Smooth muscle cell (in vitro differentiated cells): ENCODE measurements at regions not wholly inside any gene's neighbourhood (a gene's known extent, or its start where the extent isn't known, plus 50 kb on each side); places are given as distances from the start of the nearest gene placed in this dataset.

Experiments
- DNase-seq: peaks from one replicate; lab custom pipeline; 2025; ENCODE audit not compliant: unreplicated experiment; lab: John Stamatoyannopoulos, UW
- H2AFZ ChIP-seq: fragments of 200-600 bp; sonication (generic); 2 replicates; pipeline ENCODE4 v1.6.0; 2016; ENCODE audit warnings: antibody characterized with exemption, low read depth, mild to moderate bottlenecking
- H3F3A ChIP-seq: fragments of 200-600 bp; sonication (generic); 2 replicates; pipeline ENCODE4 v1.6.0; 2017; ENCODE audit warnings: antibody characterized with exemption, low read depth
- H3K27ac ChIP-seq: fragments of 200-600 bp; sonication (generic); 2 replicates; pipeline ENCODE4 v1.5.1; 2016; ENCODE audit warnings: low read depth, mild to moderate bottlenecking
- H3K27me3 ChIP-seq: fragments of 200-600 bp; sonication (generic); 2 replicates; pipeline ENCODE4 v1.6.1; 2016; ENCODE audit warnings: low read depth, mild to moderate bottlenecking
- H3K36me3 ChIP-seq: fragments of 200-600 bp; sonication (generic); 2 replicates; pipeline ENCODE4 v1.5.1; 2016; ENCODE audit warnings: low read depth
- H3K4me1 ChIP-seq: fragments of 200-600 bp; sonication (generic); 2 replicates; pipeline ENCODE4 v1.5.1; 2016; ENCODE audit warnings: low read depth
- H3K4me2 ChIP-seq: fragments of 200-600 bp; sonication (generic); 2 replicates; pipeline ENCODE4 v1.6.0; 2016; ENCODE audit warnings: mild to moderate bottlenecking
- H3K4me3 ChIP-seq: fragments of 200-600 bp; sonication (generic); 2 replicates; pipeline ENCODE4 v1.5.1; 2016; ENCODE audit warnings: mild to moderate bottlenecking
- H3K79me2 ChIP-seq: fragments of 200-600 bp; sonication (generic); 2 replicates; pipeline ENCODE4 v1.6.0; 2016; ENCODE audit warnings: low read depth, mild to moderate bottlenecking
- H3K9ac ChIP-seq: fragments of 200-600 bp; sonication (generic); 2 replicates; pipeline ENCODE4 v1.6.0; 2016; ENCODE audit warnings: low read depth
- H3K9me3 ChIP-seq: fragments of 200-600 bp; sonication (generic); replicated peaks from 2 replicates; pipeline ENCODE4 v1.5.1; 2016; ENCODE audit warnings: low read depth
- H4K20me1 ChIP-seq: fragments of 200-600 bp; sonication (generic); 2 replicates; pipeline ENCODE4 v1.6.0; 2016; ENCODE audit warnings: low read depth
- CTCF ChIP-seq: fragments of 200-600 bp; sonication (generic); IDR thresholded peaks from 2 replicates; pipeline ENCODE4 v1.5.1; 2017; ENCODE audit warnings: borderline replicate concordance, mild to moderate bottlenecking, antibody characterized with exemption; ENCODE audit not compliant: insufficient read depth, poor library complexity, severe bottlenecking
- WGBS: methylation state at CpG from one replicate; pipeline ENCODE4 v1.1.7; 2016; ENCODE audit warnings: low lambda C conversion rate; 5-methylcytosine and 5-hydroxymethylcytosine counted together

DNA sequence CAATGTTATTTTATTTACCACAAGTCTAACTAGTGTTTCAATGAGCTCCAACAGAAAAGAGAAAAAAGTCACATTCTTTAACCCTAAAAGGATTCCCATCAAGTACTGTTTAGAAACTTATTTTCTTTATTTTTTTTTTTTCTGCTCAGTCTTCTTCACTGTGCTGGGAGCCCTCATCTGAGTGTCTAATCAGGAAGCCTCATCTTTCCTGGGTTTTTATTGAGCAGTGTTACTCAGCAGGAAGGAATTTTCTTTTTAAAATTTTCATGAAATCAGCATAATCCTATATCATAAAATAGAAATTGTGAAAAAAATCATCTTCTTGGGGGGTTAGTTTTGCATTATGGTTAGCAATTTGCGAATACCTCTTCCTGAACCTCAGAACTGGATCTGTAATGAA lies 453.8 kb downstream of the CDH2 start:
- H3K79me2 ChIP-seq, result no peaks in the 10 kb centered on the region
- no peaks in the 10 kb centered on the region for H3K27me3 ChIP-seq
- H3K36me3 ChIP-seq, result no peaks in the 10 kb centered on the region
- H3F3A ChIP-seq, result peaks cover 3% of the 10 kb centered on the region
- no peaks in the 10 kb centered on the region for H4K20me1 ChIP-seq
- H3K4me1 ChIP-seq, result peaks cover 11% of the 10 kb centered on the region
- no peak for TF ChIP-seq CTCF
- H3K27ac ChIP-seq, result peak overlapping the region; percentile 42
- no peak for DNase-seq
- no peak overlapping the region for H3K4me3 ChIP-seq
- H2AFZ ChIP-seq, result peak overlapping the region; percentile 75
- no peak overlapping the region for H3K9ac ChIP-seq
- peaks cover 2% of the 10 kb centered on the region for H3K9me3 ChIP-seq
- peak overlapping the region; percentile 66 for H3K4me2 ChIP-seq
- WGBS, result 74% methylated on average over 1 of the region's 1 CpG

- H3F3A ChIP-seq, result peaks cover 3% of the 10 kb centered on the region
- DNase-seq, result no peak
- H3K27me3 ChIP-seq, result no peaks in the 10 kb centered on the region
- WGBS, result 87% methylated on average over 6 of the region's 6 CpGs
- H2AFZ ChIP-seq, result no peak overlapping the region
- no peak for TF ChIP-seq CTCF
- no peak overlapping the region for H3K4me2 ChIP-seq
- no peak overlapping the region for H3K27ac ChIP-seq
- H3K9me3 ChIP-seq, result no peaks in the 10 kb centered on the region
- H3K4me1 ChIP-seq, result peaks cover 14% of the 10 kb centered on the region
- H3K79me2 ChIP-seq, result no peaks in the 10 kb centered on the region
- H4K20me1 ChIP-seq, result no peaks in the 10 kb centered on the region
- H3K4me3 ChIP-seq, result no peak overlapping the region
- H3K9ac ChIP-seq, result no peak overlapping the region
- H3K36me3 ChIP-seq, result no peaks in the 10 kb centered on the region
These were observed 457.2 kb downstream of the CDH2 start for GRCh38 chr18:27719680-27720079.

- peaks cover 22% of the 10 kb centered on the region for H3K4me1 ChIP-seq
- no peak for DNase-seq
- H3K36me3 ChIP-seq, result no peaks in the 10 kb centered on the region
- H3F3A ChIP-seq, result peaks cover 7% of the 10 kb centered on the region
- no peaks in the 10 kb centered on the region for H4K20me1 ChIP-seq
- H3K4me2 ChIP-seq, result no peak overlapping the region
- no peaks in the 10 kb centered on the region for H3K79me2 ChIP-seq
- no peak overlapping the region for H2AFZ ChIP-seq
- no peak for TF ChIP-seq CTCF
- no peak overlapping the region for H3K9ac ChIP-seq
- no peaks in the 10 kb centered on the region for H3K27me3 ChIP-seq
- 87% methylated on average over 3 of the region's 3 CpGs for WGBS
- no peak overlapping the region for H3K27ac ChIP-seq
- H3K9me3 ChIP-seq, result no peaks in the 10 kb centered on the region
- H3K4me3 ChIP-seq, result no peak overlapping the region
These were observed 459.1 kb downstream of the CDH2 start for GRCh38 chr18:27717816-27718215.

DNA sequence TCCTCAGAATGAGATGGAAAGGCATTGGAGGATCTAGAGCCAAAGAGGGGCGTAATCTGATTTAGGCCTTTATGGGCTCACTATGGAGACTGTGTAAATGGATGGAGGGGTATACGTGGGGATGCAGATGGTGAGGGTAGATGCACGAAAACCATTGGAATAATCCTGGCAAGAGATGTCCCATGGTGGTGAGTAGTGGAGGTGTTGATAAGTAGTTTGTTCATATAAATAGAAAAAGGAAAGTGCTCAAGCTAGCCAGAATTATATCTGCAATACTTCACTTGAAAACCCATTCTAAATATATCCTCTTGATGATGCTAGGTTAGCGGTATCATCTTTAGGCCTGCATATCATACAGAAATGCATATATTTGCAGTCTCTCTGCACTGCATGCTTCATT lies 459.7 kb downstream of the CDH2 start:
- Histone ChIP-seq H3K4me2 (no peak overlapping the region), H3K4me3 (no peak overlapping the region), H3K4me1 (peaks cover 27% of the 10 kb centered on the region), H3K9ac (no peak overlapping the region), H3K27ac (no peak overlapping the region), H3K9me3 (no peaks in the 10 kb centered on the region), H4K20me1 (no peaks in the 10 kb centered on the region), H3F3A (peaks cover 7% of the 10 kb centered on the region), H3K79me2 (no peaks in the 10 kb centered on the region), H2AFZ (no peak overlapping the region), H3K27me3 (no peaks in the 10 kb centered on the region), H3K36me3 (no peaks in the 10 kb centered on the region)
- no peak for DNase-seq
- WGBS, result 97% methylated on average over 4 of the region's 4 CpGs
- TF ChIP-seq CTCF, result no peak
